ENCODE measurements at regions not wholly inside any gene's neighbourhood (a gene's known extent, or its start where the extent isn't known, plus 50 kb on each side); places are given as distances from the start of the nearest gene placed in this dataset.

DNA sequence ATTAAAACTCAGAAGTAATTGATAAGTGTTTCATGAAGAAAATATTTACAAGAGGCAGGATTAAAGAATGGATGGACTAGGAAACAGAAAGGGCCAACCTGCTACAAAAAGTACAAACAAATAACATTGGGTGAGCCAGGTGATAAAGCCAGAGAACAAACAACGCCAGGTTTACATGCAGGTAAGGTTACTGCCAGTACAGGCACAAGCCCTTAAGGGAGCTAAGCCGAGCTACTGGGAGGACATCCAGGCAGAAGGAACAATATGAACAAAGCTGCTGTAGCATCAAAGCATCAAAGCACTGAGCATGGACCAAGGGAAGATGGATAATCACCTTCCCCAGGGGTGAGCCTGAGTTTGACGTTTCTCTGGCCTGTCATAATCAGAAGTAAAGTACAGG is 380.7 kb downstream of the SEC16B start:
- WGBS: 44% methylated on average over 3 of the region's 3 CpGs

GRCh38 chr1:177586429-177586828 is 383.4 kb downstream of the SEC16B start:
- Histone ChIP-seq H3K4me3 (ENCODE audit: low read depth in 1 of 3, low read length in 3 of 3) (no peak overlapping the region), H3K9me3 (ENCODE audit: control insufficient read depth in 4 of 4, low read length in 3 of 4) (no peaks in the 10 kb centered on the region), H3K27ac (ENCODE audit: low read depth in 1 of 2, low read length in 2 of 2) (no peak overlapping the region), H3K27me3 (ENCODE audit: control insufficient read depth in 4 of 4, insufficient read depth in 4 of 4, low read length in 3 of 4) (no peaks in the 10 kb centered on the region), H3K9ac (ENCODE audit: low read depth in 1 of 2, low read length in 2 of 2) (no peak overlapping the region), H3K4me1 (ENCODE audit: control insufficient read depth in 4 of 4, insufficient read depth in 4 of 4, low read length in 3 of 4) (no peaks in the 10 kb centered on the region), H3K36me3 (ENCODE audit: control insufficient read depth in 4 of 4, insufficient read depth in 3 of 4, low read depth in 1 of 4, low read length in 3 of 4) (no peaks in the 10 kb centered on the region)
- no peak for DNase-seq (ENCODE audit: low spot score)
- WGBS: 85% methylated on average over 1 of the region's 1 CpG
- TF ChIP-seq NR2F2 (IDR thresholded peaks at IDR 0.05): no peak
- TF ChIP-seq FOXA1 (IDR thresholded peaks at IDR 0.05): no peak

More for the DNA sequence above, 380.7 kb downstream of the SEC16B start:
- Histone ChIP-seq H3K27ac (ENCODE audit: low read depth in 1 of 2, low read length in 2 of 2) (no peak overlapping the region), H3K9ac (ENCODE audit: low read depth in 1 of 2, low read length in 2 of 2) (no peak overlapping the region), H3K9me3 (ENCODE audit: control insufficient read depth in 4 of 4, low read length in 3 of 4) (no peaks in the 10 kb centered on the region), H3K36me3 (ENCODE audit: control insufficient read depth in 4 of 4, insufficient read depth in 3 of 4, low read depth in 1 of 4, low read length in 3 of 4) (no peaks in the 10 kb centered on the region), H3K4me1 (ENCODE audit: control insufficient read depth in 4 of 4, insufficient read depth in 4 of 4, low read length in 3 of 4) (no peaks in the 10 kb centered on the region), H3K27me3 (ENCODE audit: control insufficient read depth in 4 of 4, insufficient read depth in 4 of 4, low read length in 3 of 4) (no peaks in the 10 kb centered on the region), H3K4me3 (ENCODE audit: low read depth in 1 of 3, low read length in 3 of 3) (no peak overlapping the region)
- TF ChIP-seq RXRA (IDR thresholded peaks at IDR 0.05) (no peak), NR2F2 (IDR thresholded peaks at IDR 0.05) (no peak), HNF4G (IDR thresholded peaks at IDR 0.05) (no peak), FOXA1 (IDR thresholded peaks at IDR 0.05) (no peak)
- TF ChIP-seq, protein P1, sequence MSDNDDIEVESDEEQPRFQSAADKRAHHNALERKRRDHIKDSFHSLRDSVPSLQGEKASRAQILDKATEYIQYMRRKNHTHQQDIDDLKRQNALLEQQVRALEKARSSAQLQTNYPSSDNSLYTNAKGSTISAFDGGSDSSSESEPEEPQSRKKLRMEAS (IDR thresholded peaks at IDR 0.05): no peak
- TF ChIP-seq, protein P2, sequence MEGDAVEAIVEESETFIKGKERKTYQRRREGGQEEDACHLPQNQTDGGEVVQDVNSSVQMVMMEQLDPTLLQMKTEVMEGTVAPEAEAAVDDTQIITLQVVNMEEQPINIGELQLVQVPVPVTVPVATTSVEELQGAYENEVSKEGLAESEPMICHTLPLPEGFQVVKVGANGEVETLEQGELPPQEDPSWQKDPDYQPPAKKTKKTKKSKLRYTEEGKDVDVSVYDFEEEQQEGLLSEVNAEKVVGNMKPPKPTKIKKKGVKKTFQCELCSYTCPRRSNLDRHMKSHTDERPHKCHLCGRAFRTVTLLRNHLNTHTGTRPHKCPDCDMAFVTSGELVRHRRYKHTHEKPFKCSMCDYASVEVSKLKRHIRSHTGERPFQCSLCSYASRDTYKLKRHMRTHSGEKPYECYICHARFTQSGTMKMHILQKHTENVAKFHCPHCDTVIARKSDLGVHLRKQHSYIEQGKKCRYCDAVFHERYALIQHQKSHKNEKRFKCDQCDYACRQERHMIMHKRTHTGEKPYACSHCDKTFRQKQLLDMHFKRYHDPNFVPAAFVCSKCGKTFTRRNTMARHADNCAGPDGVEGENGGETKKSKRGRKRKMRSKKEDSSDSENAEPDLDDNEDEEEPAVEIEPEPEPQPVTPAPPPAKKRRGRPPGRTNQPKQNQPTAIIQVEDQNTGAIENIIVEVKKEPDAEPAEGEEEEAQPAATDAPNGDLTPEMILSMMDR (IDR thresholded peaks at IDR 0.05; ENCODE audit: low read depth, low read length, missing input control): no peak
- TF ChIP-seq, protein P3, sequence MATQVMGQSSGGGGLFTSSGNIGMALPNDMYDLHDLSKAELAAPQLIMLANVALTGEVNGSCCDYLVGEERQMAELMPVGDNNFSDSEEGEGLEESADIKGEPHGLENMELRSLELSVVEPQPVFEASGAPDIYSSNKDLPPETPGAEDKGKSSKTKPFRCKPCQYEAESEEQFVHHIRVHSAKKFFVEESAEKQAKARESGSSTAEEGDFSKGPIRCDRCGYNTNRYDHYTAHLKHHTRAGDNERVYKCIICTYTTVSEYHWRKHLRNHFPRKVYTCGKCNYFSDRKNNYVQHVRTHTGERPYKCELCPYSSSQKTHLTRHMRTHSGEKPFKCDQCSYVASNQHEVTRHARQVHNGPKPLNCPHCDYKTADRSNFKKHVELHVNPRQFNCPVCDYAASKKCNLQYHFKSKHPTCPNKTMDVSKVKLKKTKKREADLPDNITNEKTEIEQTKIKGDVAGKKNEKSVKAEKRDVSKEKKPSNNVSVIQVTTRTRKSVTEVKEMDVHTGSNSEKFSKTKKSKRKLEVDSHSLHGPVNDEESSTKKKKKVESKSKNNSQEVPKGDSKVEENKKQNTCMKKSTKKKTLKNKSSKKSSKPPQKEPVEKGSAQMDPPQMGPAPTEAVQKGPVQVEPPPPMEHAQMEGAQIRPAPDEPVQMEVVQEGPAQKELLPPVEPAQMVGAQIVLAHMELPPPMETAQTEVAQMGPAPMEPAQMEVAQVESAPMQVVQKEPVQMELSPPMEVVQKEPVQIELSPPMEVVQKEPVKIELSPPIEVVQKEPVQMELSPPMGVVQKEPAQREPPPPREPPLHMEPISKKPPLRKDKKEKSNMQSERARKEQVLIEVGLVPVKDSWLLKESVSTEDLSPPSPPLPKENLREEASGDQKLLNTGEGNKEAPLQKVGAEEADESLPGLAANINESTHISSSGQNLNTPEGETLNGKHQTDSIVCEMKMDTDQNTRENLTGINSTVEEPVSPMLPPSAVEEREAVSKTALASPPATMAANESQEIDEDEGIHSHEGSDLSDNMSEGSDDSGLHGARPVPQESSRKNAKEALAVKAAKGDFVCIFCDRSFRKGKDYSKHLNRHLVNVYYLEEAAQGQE (IDR thresholded peaks at IDR 0.05): no peak
- DNase-seq (ENCODE audit: low spot score): no peak

- Histone ChIP-seq H3K9ac (ENCODE audit: low read depth in 1 of 2, low read length in 2 of 2) (no peak overlapping the region), H3K27ac (ENCODE audit: low read depth in 1 of 2, low read length in 2 of 2) (no peak overlapping the region), H3K9me3 (ENCODE audit: control insufficient read depth in 4 of 4, low read length in 3 of 4) (no peaks in the 10 kb centered on the region), H3K36me3 (ENCODE audit: control insufficient read depth in 4 of 4, insufficient read depth in 3 of 4, low read depth in 1 of 4, low read length in 3 of 4) (no peaks in the 10 kb centered on the region), H3K4me1 (ENCODE audit: control insufficient read depth in 4 of 4, insufficient read depth in 4 of 4, low read length in 3 of 4) (no peaks in the 10 kb centered on the region), H3K4me3 (ENCODE audit: low read depth in 1 of 3, low read length in 3 of 3) (no peak overlapping the region), H3K27me3 (ENCODE audit: control insufficient read depth in 4 of 4, insufficient read depth in 4 of 4, low read length in 3 of 4) (no peaks in the 10 kb centered on the region)
- TF ChIP-seq GABPA (IDR thresholded peaks at IDR 0.05 in 1 of 2, conservative IDR thresholded peaks at IDR 0.05 in 1 of 2) (no peak), JUND (IDR thresholded peaks at IDR 0.05) (no peak)
- WGBS: 68% methylated on average over 3 of the region's 3 CpGs
- DNase-seq (ENCODE audit: low spot score): no peak
Observed at GRCh38 chr1:177585302-177586220, 384.3 kb downstream of the SEC16B start.
